ENCODE measurements at regions not wholly inside any gene's neighbourhood (a gene's known extent, or its start where the extent isn't known, plus 50 kb on each side); places are given as distances from the start of the nearest gene placed in this dataset.

DNA sequence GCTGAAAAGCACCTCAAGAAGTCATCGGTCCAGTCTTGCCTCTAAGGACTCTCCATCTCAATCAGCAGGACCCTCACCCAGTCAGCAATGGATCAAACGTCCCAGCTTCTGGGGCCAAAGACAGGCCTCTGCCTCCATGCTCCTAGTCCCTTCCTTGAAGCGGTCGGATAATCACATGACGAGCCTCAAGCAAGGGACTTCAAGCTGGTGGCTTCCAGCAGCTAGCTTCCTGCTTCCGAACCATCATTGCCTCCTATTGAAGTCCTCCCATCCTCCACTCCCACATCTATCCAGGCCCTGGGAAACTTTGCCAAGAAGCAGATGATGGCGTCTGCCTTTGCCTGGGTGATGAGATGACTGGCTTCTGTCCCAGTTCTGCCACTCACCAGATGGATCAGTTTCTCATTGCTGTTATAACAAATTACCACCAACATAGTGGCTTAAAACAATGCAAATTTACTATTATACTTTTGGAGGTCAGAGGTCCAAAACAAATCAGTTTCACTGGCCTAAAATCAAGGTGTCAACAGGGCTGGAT lies 135.2 kb upstream of the MAMLD1 start:
- TF ChIP-seq, protein P1, sequence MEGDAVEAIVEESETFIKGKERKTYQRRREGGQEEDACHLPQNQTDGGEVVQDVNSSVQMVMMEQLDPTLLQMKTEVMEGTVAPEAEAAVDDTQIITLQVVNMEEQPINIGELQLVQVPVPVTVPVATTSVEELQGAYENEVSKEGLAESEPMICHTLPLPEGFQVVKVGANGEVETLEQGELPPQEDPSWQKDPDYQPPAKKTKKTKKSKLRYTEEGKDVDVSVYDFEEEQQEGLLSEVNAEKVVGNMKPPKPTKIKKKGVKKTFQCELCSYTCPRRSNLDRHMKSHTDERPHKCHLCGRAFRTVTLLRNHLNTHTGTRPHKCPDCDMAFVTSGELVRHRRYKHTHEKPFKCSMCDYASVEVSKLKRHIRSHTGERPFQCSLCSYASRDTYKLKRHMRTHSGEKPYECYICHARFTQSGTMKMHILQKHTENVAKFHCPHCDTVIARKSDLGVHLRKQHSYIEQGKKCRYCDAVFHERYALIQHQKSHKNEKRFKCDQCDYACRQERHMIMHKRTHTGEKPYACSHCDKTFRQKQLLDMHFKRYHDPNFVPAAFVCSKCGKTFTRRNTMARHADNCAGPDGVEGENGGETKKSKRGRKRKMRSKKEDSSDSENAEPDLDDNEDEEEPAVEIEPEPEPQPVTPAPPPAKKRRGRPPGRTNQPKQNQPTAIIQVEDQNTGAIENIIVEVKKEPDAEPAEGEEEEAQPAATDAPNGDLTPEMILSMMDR (IDR thresholded peaks at IDR 0.05; ENCODE audit: insufficient read depth, low read length) = no peak
- no peak for TF ChIP-seq GABPA (IDR thresholded peaks at IDR 0.05; ENCODE audit: low read depth)
- TF ChIP-seq, protein P2, sequence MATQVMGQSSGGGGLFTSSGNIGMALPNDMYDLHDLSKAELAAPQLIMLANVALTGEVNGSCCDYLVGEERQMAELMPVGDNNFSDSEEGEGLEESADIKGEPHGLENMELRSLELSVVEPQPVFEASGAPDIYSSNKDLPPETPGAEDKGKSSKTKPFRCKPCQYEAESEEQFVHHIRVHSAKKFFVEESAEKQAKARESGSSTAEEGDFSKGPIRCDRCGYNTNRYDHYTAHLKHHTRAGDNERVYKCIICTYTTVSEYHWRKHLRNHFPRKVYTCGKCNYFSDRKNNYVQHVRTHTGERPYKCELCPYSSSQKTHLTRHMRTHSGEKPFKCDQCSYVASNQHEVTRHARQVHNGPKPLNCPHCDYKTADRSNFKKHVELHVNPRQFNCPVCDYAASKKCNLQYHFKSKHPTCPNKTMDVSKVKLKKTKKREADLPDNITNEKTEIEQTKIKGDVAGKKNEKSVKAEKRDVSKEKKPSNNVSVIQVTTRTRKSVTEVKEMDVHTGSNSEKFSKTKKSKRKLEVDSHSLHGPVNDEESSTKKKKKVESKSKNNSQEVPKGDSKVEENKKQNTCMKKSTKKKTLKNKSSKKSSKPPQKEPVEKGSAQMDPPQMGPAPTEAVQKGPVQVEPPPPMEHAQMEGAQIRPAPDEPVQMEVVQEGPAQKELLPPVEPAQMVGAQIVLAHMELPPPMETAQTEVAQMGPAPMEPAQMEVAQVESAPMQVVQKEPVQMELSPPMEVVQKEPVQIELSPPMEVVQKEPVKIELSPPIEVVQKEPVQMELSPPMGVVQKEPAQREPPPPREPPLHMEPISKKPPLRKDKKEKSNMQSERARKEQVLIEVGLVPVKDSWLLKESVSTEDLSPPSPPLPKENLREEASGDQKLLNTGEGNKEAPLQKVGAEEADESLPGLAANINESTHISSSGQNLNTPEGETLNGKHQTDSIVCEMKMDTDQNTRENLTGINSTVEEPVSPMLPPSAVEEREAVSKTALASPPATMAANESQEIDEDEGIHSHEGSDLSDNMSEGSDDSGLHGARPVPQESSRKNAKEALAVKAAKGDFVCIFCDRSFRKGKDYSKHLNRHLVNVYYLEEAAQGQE (IDR thresholded peaks at IDR 0.05; ENCODE audit: insufficient replicate concordance, low read depth) = no peak
